Heart right ventricle (tissue), 16 donors: ENCODE measurements at regions not wholly inside any gene's neighbourhood (a gene's known extent, or its start where the extent isn't known, plus 50 kb on each side); places are given as distances from the start of the nearest gene placed in this dataset.
A peak's percentile ranks its signal among the peaks of the same experiment; 100 is the strongest.

Experiments used
- ATAC-seq, 8 donors: fragments of 200-7000 bp; cut with Tn5 transposase; one replicate each; pipeline ENCODE4 v1.9.1; 2020; ENCODE audit warnings: mild to moderate bottlenecking in 8 of 8, moderate library complexity in 8 of 8, moderate number of reproducible peaks in 1 of 8
- DNase-seq, 2 donors: peaks; one replicate each; pipeline ENCODE4 v3.0.0-alpha.2; 2020
- H3K27ac ChIP-seq, 10 donors: fragments of 200-600 bp; sonication (generic) in 2 of 10; one replicate each; pipeline versions ENCODE4 v1.5.0 to v1.8.0; 2020 to 2022; ENCODE audit warnings: mild to moderate bottlenecking in 3 of 10
- H3K27me3 ChIP-seq, 7 donors: fragments of 200-600 bp; one replicate each; pipeline ENCODE4 v1.8.0; 2021 to 2022; ENCODE audit warnings: mild to moderate bottlenecking in 2 of 7
- H3K36me3 ChIP-seq, 9 donors: fragments of 200-600 bp; sonication (generic) in 1 of 9; one replicate each; pipeline versions ENCODE4 v1.5.0 to v1.8.0; 2020 to 2022; ENCODE audit warnings: mild to moderate bottlenecking in 2 of 9
- H3K4me1 ChIP-seq, 9 donors: fragments of 200-600 bp; sonication (generic) in 1 of 9; one replicate each; pipeline versions ENCODE4 v1.5.0 to v1.8.0; 2020 to 2022; ENCODE audit warnings: mild to moderate bottlenecking in 4 of 9
- H3K4me3 ChIP-seq, 10 donors: fragments of 200-600 bp; sonication (generic) in 2 of 10; one replicate each; pipeline versions ENCODE4 v1.5.0 to v1.8.0; 2020 to 2022; ENCODE audit warnings: mild to moderate bottlenecking in 7 of 10, moderate library complexity in 2 of 10
- H3K9me3 ChIP-seq, 11 donors: fragments of 200-600 bp in 10 of 11; sonication (generic) in 2 of 11; one replicate each; pipeline versions ENCODE4 v1.5.0 to v1.8.0; 2013 to 2022; ENCODE audit warnings: mild to moderate bottlenecking in 2 of 11, control low read depth in 1 of 11, moderate library complexity in 1 of 11
- CTCF ChIP-seq, 9 donors: fragments of 200-600 bp; sonication (generic) in 2 of 9; IDR thresholded peaks; one replicate each; pipeline versions ENCODE4 v1.5.0 to v1.8.0; 2021 to 2022; ENCODE audit warnings: antibody characterized with exemption in 9 of 9, mild to moderate bottlenecking in 5 of 9, moderate library complexity in 1 of 9
- WGBS, 2 donors: extraction: QIAGEN DNeasy Blood & Tissue Kit; methylation state at CpG; one replicate each; pipeline ENCODE4 v1.1.7; 2013; ENCODE audit warnings: inconsistent platforms in 1 of 2; 5-methylcytosine and 5-hydroxymethylcytosine counted together
- intact Hi-C, 10 donors: fragments of 100-400 bp; cut with DNase I; formaldehyde crosslinking; loops; one replicate each; pipeline versions ENCODE4 v1.11.1 to v1.14.2; 2022
- donor health status: Arrhythmogenic right ventricular cardiomyopathy.
- donor health status: ischemic (EF 13 %, LVEDD 7.1; RV severe dilation, severe dysfunction).
- donor health status: healthy with polysubstance abuse.
- donor health status: DM: no; HTN: yes; CAD: no.
- donor health status: DM: no; HTN: no; CAD: no.
- donor health status: ischemic (EF 25% LVEDD 6.9; RV normal size, moderate dysfunction).
- donor health status: ischemic (EF 25% LVEDD 5.7; RV mildly dilated, moderate dysfunction).
- donor health status: healthy.
- donor health status: DM: yes; HTN: yes; CAD: no.
- donor health status: Ischemic cardiomyopathy.
- donor health status: ischemic (EF 35%, LVEDD 5.7; RV mildly dilated, moderate dysfunction).
- donor health status: nonischemic (EF 11% LVEDD 7.7; RV severe dilation, severe dysfunction).
- donor health status: DM: yes; HTN: yes; CAD: no.
- donor health status: PGD.
- donor health status: ischemic (EF 29% LVEDD 5.4; RV normal size, mild dysfunction).
- donor health status: nonischemic (EF 23%, LVEDD 6.1; RV moderate dilation, normal function).

- WGBS, 2 donors = 40 to 44% methylated on average over 3 of the region's 3 CpGs
- Histone ChIP-seq H3K27ac (peak overlapping the region; percentile 11 to 87 (median 74)), H3K4me1 (peaks cover 0 to 38% (median 3%) of the 10 kb centered on the region in 9 donors), H3K4me3 (peak overlapping the region in 7 of 10 donors; percentile 33 to 54 (median 51)), H3K36me3 (no peaks in the 10 kb centered on the region), H3K27me3 (no peaks in the 10 kb centered on the region), H3K9me3 (no peaks in the 10 kb centered on the region)
- no peak for DNase-seq
- TF ChIP-seq CTCF (IDR thresholded peaks at IDR 0.05) = no peak
- ATAC-seq = no peak
- intact Hi-C loops = loop anchor here in 6 of 10 donors (2.0 to 10.0 kb wide), 9 partner anchors 62 to 205 kb away; no protein-coding TSS in a partner anchor
Observed at GRCh38 chr18:34592481-34592880, 117.6 kb upstream of the DTNA start.

- H3K9me3 ChIP-seq = no peaks in the 10 kb centered on the region
- no peak for TF ChIP-seq CTCF (IDR thresholded peaks at IDR 0.05)
- peaks cover 0 to 42% (median 3%) of the 10 kb centered on the region in 9 donors for H3K4me1 ChIP-seq
- intact Hi-C loops = loop anchor here in 6 of 10 donors (2.0 to 10.0 kb wide), 9 partner anchors 62 to 204 kb away; no protein-coding TSS in a partner anchor
- WGBS, 2 donors = 2 to 6% methylated on average over 8 of the region's 8 CpGs
- DNase-seq (peak; percentile 48 to 58), ATAC-seq (peak; percentile 80 to 94 (median 92))
- H3K4me3 ChIP-seq = peak overlapping the region in 9 of 10 donors; percentile 29 to 54 (median 48)
- no peaks in the 10 kb centered on the region for H3K27me3 ChIP-seq
- peak overlapping the region; percentile 11 to 87 (median 74) for H3K27ac ChIP-seq
- H3K36me3 ChIP-seq = no peaks in the 10 kb centered on the region
Observed at GRCh38 chr18:34592961-34593382, 117.1 kb upstream of the DTNA start.

GRCh38 chr18:34594266-34594665 is 115.8 kb upstream of the DTNA start:
- H3K9me3 ChIP-seq = no peaks in the 10 kb centered on the region
- peak overlapping the region; percentile 11 to 87 (median 74) for H3K27ac ChIP-seq
- TF ChIP-seq CTCF (IDR thresholded peaks at IDR 0.05) = no peak
- no peaks in the 10 kb centered on the region for H3K36me3 ChIP-seq
- H3K4me3 ChIP-seq = peak overlapping the region in 9 of 10 donors; percentile 29 to 54 (median 48)
- intact Hi-C loops = loop anchor here in 6 of 10 donors (1.0 to 10.0 kb wide), 8 partner anchors 61 to 203 kb away; no protein-coding TSS in a partner anchor
- ATAC-seq (peak in 1 of 8 donors; percentile 29), DNase-seq (no peak)
- H3K27me3 ChIP-seq = no peaks in the 10 kb centered on the region
- WGBS, 2 donors = 44 to 55% methylated on average over 1 of the region's 1 CpG
- H3K4me1 ChIP-seq = peaks cover 0 to 42% (median 3%) of the 10 kb centered on the region in 9 donors

GRCh38 chr18:34595690-34596089 is 114.4 kb upstream of the DTNA start:
- Histone ChIP-seq H3K27me3 (no peaks in the 10 kb centered on the region), H3K27ac (peak overlapping the region in 9 of 10 donors; percentile 36 to 87 (median 75)), H3K4me1 (peaks cover 0 to 37% (median 4%) of the 10 kb centered on the region in 9 donors), H3K4me3 (peak overlapping the region in 7 of 10 donors; percentile 3 to 54 (median 51)), H3K36me3 (no peaks in the 10 kb centered on the region), H3K9me3 (no peaks in the 10 kb centered on the region)
- TF ChIP-seq CTCF (IDR thresholded peaks at IDR 0.05) = peak in 2 of 9 donors; percentile 34 to 35
- DNase-seq (no peak), ATAC-seq (peak in 2 of 8 donors; percentile 32 to 46)
- WGBS, 2 donors = 37 to 46% methylated on average over 2 of the region's 2 CpGs
- intact Hi-C loops = loop anchor here in 4 of 10 donors (5.0 to 10.0 kb wide), 5 partner anchors 59 to 199 kb away; no protein-coding TSS in a partner anchor
